Esophagus squamous epithelium (tissue), 5 donors: ENCODE measurements at regions not wholly inside any gene's neighbourhood (a gene's known extent, or its start where the extent isn't known, plus 50 kb on each side); places are given as distances from the start of the nearest gene placed in this dataset.

Experiments
- DNase-seq: peaks from one replicate; lab custom pipeline; 2025; lab: John Stamatoyannopoulos, UW
- H3K27ac ChIP-seq, 4 donors: fragments of 200-600 bp; sonication (generic); one replicate each; pipeline ENCODE4 v1.5.1; 2016 to 2019; ENCODE audit warnings: mild to moderate bottlenecking in 1 of 4
- H3K27me3 ChIP-seq, 4 donors: fragments of 200-600 bp; sonication (generic); 1 replicate in 3 of 4; 2 replicates in 1 of 4; pipeline versions ENCODE4 v1.5.1 to v1.6.0; 2017 to 2021; ENCODE audit warnings: antibody characterized with exemption in 1 of 4
- H3K36me3 ChIP-seq, 3 donors: fragments of 200-600 bp; sonication (generic); one replicate each; pipeline ENCODE4 v1.5.1; 2016 to 2019
- H3K4me1 ChIP-seq, 3 donors: fragments of 200-600 bp; sonication (generic); one replicate each; pipeline ENCODE4 v1.5.1; 2017 to 2019
- H3K4me3 ChIP-seq, 4 donors: fragments of 200-600 bp; sonication (generic); 1 replicate in 3 of 4; 2 replicates in 1 of 4; pipeline ENCODE4 v1.5.1; 2016 to 2019; ENCODE audit warnings: mild to moderate bottlenecking in 2 of 4, moderate library complexity in 1 of 4
- H3K9me3 ChIP-seq, 3 donors: fragments of 200-600 bp; sonication (generic); one replicate each; pipeline ENCODE4 v1.5.1; 2016 to 2019
- POLR2A ChIP-seq, 4 donors: fragments of 450-650 bp; IDR thresholded peaks; one replicate each; pipeline ENCODE4 v1.6.1; 2017; ENCODE audit warnings: antibody characterized with exemption in 4 of 4, mild to moderate bottlenecking in 4 of 4, moderate library complexity in 3 of 4
- WGBS, 2 donors: methylation state at CpG; one replicate each; pipeline ENCODE4 v1.1.5; 2018; 5-methylcytosine and 5-hydroxymethylcytosine counted together
- intact Hi-C: fragments of 100-400 bp; cut with DNase I; formaldehyde crosslinking; loops from one replicate; pipeline ENCODE4 v1.15.0; 2022
- TF ChIP-seq, protein P1 (sequence below), 6 experiments: fragments of 450-650 bp in 4 of 6; fragments of 200-600 bp in 2 of 6; sonication (generic) in 2 of 6; IDR thresholded peaks; one replicate each; pipeline ENCODE4 v1.5.1; 2016 to 2019; ENCODE audit warnings: antibody characterized with exemption in 6 of 6, mild to moderate bottlenecking in 4 of 6, moderate library complexity in 4 of 6
- donor health status: DM: yes; HTN: yes; CAD: no.

GRCh38 chr5:74085186-74085585 lies 459.2 kb downstream of the ARHGEF28 start:
- no peaks in the 10 kb centered on the region for H3K9me3 ChIP-seq

DNA sequence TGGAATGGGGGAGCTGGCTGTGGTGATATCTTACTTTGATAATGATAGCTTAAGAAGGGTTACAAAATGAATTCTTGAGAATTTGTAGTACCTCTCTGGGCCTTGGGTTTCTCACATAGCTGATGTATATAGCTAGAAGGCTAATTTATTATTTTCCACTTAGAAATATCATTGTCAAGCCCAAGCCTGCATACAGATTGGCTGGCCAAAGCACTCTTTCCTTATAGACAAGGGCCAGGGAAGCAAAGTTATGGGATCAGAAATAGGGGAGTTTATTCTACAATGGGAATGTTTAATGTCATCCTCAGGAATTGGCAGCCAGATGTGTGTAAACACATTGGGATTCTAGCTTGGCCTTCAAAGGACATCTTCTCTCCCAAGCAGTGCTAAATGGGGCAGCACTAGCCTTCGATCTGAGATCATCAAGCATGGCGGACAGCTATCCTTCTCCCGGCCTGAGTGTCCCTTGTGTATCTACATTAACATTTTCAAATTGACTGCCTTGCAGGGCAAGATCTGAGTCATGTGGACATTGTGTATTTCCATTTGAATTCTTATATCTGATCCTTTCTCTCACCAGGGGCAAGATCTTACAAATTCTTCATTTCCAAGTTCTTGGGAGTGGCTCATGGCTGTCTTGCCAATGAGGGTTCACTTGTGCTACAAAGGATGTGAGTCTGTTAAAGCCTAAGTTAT lies 457.2 kb downstream of the ARHGEF28 start:
- no peak for TF ChIP-seq POLR2A (IDR thresholded peaks at IDR 0.05)
- TF ChIP-seq, protein P1, sequence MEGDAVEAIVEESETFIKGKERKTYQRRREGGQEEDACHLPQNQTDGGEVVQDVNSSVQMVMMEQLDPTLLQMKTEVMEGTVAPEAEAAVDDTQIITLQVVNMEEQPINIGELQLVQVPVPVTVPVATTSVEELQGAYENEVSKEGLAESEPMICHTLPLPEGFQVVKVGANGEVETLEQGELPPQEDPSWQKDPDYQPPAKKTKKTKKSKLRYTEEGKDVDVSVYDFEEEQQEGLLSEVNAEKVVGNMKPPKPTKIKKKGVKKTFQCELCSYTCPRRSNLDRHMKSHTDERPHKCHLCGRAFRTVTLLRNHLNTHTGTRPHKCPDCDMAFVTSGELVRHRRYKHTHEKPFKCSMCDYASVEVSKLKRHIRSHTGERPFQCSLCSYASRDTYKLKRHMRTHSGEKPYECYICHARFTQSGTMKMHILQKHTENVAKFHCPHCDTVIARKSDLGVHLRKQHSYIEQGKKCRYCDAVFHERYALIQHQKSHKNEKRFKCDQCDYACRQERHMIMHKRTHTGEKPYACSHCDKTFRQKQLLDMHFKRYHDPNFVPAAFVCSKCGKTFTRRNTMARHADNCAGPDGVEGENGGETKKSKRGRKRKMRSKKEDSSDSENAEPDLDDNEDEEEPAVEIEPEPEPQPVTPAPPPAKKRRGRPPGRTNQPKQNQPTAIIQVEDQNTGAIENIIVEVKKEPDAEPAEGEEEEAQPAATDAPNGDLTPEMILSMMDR (IDR thresholded peaks at IDR 0.05): no peak
- Histone ChIP-seq H3K27me3 (no peaks in the 10 kb centered on the region), H3K4me1 (no peaks in the 10 kb centered on the region), H3K36me3 (no peaks in the 10 kb centered on the region), H3K9me3 (no peaks in the 10 kb centered on the region), H3K27ac (no peak overlapping the region), H3K4me3 (no peak overlapping the region)
- intact Hi-C loops: no loop called here
- WGBS, 2 donors: 63 to 64% methylated on average over 3 of the region's 3 CpGs
- DNase-seq: no peak

More at GRCh38 chr5:74085186-74085585, 459.2 kb downstream of the ARHGEF28 start:
- Histone ChIP-seq H3K4me1 (no peaks in the 10 kb centered on the region), H3K4me3 (no peak overlapping the region), H3K27ac (no peak overlapping the region), H3K27me3 (no peaks in the 10 kb centered on the region), H3K36me3 (no peaks in the 10 kb centered on the region)
- DNase-seq: no peak
- no peak for TF ChIP-seq POLR2A (IDR thresholded peaks at IDR 0.05)
- TF ChIP-seq, protein P1 (IDR thresholded peaks at IDR 0.05): no peak
- 54 to 64% methylated on average over 4 of the region's 4 CpGs for WGBS, 2 donors
- intact Hi-C loops: no loop called here

DNA sequence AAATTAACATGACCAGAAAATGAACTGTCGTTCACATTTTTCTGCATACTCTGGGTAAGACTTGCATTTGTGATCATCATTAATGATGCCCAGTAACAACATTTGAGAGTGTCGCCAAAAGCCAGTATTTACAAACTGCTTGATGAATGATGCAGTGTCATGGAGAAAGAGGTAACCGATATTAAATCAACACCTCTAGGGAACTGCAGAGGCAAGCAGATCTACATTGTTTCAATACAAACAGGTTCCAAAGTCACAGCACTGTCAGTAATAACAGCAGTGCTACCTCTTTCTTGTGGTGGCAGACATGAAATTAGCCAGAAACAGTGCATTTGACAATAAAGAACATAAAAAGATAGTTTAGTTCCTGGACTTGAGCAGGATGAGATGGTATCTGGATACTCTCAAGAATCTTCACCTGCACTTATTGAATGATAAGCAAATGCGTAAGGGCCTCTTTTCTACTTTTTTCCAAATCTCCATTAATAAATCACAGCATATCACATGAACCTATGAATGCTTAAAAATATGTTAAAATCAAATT lies 456.6 kb downstream of the ARHGEF28 start:
- intact Hi-C loops: no loop called here
- TF ChIP-seq, protein P1 (IDR thresholded peaks at IDR 0.05): no peak
- TF ChIP-seq POLR2A (IDR thresholded peaks at IDR 0.05): no peak
- Histone ChIP-seq H3K27me3 (no peaks in the 10 kb centered on the region), H3K36me3 (no peaks in the 10 kb centered on the region), H3K27ac (no peak overlapping the region), H3K9me3 (no peaks in the 10 kb centered on the region), H3K4me3 (no peak overlapping the region), H3K4me1 (no peaks in the 10 kb centered on the region)
- WGBS, 2 donors: 84 to 85% methylated on average over 4 of the region's 4 CpGs
- DNase-seq: no peak

DNA sequence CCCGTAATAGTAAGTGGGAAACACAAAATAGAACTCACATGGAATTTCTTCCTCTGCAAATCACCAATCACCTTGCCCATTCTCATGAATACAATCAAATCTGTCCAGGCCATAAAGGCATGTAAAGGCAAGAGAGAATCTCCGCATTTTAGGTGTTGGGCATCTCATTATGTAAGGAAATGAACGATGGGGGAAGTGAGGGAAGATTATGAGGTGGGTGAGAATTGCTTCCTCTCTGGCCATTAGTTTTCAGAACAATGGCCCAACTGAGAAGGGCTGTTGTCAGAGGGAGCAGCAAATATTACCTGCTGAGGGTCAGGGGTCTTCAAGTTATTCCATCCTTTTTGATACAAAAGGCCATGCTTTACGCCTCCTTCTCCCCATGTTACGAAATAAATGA lies 455.1 kb downstream of the ARHGEF28 start:
- 76 to 94% methylated on average over 5 of the region's 5 CpGs for WGBS, 2 donors
- no peaks in the 10 kb centered on the region for H3K9me3 ChIP-seq
- intact Hi-C loops: no loop called here

More for the DNA sequence above, 455.1 kb downstream of the ARHGEF28 start:
- Histone ChIP-seq H3K4me1 (peaks cover 0 to 6% (median 0%) of the 10 kb centered on the region in 3 donors), H3K36me3 (no peaks in the 10 kb centered on the region), H3K27ac (no peak overlapping the region), H3K4me3 (no peak overlapping the region), H3K27me3 (no peaks in the 10 kb centered on the region)
- TF ChIP-seq, protein P1 (IDR thresholded peaks at IDR 0.05): no peak
- no peak for TF ChIP-seq POLR2A (IDR thresholded peaks at IDR 0.05)
- DNase-seq: no peak
